GM19455 (cell line): ENCODE measurements at regions not wholly inside any gene's neighbourhood (a gene's known extent, or its start where the extent isn't known, plus 50 kb on each side); places are given as distances from the start of the nearest gene placed in this dataset.

ENCODE experiments used
- ATAC-seq: cut with Tn5 transposase; IDR thresholded peaks from one replicate; pipeline ENCODE4 v1.9.1; 2021; ENCODE audit not compliant: unreplicated experiment

DNA sequence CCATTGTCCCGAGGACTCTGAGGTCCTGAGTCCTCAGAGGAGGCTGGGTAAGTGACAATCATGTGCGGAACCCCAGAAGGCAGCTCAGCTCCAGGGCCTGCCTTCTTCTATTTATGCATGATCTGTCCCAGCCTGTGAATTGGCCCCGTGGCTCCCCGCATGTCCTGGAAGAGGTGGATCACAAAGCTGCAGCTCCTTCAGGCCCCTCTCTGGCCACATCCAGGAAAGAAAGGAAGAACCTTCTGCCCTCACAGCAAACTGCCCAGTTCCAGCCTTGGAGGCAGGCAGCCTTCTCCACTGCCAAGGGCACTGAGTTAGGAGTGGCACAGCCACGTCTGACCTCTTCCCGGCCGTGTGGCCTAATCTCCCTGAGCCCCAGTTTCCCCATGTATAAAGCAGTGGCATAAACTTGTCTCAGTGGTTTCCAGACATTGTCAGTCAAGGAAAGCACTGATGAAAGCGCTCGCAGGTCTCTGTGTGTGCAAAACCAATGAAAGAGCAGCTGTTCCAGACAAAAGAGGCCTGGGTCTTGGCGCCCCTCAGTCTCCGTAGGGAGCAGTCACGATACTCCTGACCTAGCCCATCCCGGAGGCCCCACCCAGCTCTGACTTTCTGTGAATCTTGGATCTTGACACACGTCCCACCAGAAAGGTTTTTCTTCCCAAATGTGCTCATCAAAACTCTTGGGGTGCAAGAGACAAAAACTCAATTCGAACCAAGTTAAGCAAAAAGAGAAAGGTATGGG is 497.3 kb downstream of the SHQ1 start:
- no peak for ATAC-seq

DNA sequence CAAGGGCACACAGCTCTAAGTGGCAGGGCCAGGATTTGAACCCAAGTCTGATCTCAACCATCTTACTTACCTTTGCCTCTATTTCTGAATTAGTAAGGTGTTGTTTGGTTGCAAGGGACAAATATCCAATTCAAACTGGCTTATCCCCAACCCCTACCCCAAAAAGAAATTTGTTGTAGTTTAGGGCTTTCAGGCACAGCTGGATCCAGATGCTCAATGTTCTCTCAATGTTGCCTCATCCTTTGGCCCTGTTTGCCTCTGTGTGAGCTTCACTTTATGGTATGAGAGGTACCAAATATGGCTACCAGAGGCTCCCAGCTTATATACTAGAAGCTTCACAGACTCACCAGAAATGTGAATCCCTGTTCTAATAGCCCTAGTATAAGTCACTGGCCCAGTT is 499.9 kb downstream of the SHQ1 start:
- ATAC-seq, result no peak

DNA sequence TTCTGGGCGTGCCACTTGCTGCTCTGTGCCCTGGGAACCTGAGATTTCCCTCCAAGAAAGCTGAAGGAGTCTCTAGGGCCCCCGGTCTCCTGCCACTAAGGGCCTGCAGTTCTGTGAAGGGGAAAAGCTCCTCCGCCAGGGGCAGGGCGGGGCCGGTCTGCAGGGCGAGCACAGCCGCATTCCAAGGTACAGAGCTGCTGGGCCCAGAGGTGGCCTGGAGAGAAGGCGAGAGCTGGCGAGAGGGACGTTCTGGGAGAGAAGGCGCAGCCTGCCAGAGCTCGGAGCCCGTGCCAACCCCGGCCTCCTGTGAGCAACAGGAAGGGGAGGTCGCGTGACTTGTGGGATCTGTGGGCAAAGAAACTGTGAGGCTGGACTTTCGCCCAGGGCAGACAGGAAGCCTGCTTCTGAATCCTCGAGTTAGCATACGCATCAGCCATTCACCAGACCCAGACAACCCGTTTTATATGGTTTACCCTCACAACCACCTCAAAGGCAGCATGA is 500.4 kb downstream of the SHQ1 start:
- ATAC-seq, result no peak

DNA sequence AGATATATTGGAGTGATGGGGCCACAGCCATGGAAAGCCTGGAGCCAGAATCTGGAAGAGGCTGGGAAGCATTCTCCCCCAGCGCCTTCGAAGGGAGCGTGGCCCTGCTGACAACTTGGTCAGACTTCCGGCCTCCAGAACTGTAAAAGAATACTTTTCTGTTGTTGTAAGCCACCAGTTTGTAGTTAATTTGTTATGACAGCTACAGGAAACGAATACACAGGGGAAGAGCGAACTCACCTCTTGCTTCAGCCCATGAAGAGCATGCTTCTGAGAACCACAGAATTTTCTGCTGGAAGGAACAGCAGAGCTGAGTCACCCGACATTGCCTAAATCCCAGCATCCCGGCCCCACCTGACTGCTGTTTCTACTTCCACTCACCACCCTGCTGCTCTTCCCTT is 501.7 kb downstream of the SHQ1 start:
- ATAC-seq, result no peak

DNA sequence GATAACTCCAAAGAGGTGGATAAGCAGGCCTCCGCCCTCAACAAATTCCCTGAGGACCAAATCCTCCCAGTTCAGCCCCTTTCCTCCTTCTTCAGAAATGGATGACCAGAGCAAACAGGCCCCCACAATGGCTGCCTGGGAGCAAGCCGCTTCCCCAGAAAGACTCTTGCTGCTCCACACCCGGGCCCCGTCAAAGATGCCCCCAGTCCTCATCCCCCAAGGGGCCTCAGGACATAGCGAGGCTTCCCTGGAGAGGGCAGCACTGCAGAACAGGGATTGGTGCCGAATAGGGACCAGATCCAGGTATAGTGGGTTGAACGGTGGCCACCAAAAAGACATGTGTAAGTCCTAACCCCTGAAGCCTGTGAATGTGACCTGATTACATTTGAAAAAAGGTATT is 502.3 kb downstream of the SHQ1 start:
- no peak for ATAC-seq

DNA sequence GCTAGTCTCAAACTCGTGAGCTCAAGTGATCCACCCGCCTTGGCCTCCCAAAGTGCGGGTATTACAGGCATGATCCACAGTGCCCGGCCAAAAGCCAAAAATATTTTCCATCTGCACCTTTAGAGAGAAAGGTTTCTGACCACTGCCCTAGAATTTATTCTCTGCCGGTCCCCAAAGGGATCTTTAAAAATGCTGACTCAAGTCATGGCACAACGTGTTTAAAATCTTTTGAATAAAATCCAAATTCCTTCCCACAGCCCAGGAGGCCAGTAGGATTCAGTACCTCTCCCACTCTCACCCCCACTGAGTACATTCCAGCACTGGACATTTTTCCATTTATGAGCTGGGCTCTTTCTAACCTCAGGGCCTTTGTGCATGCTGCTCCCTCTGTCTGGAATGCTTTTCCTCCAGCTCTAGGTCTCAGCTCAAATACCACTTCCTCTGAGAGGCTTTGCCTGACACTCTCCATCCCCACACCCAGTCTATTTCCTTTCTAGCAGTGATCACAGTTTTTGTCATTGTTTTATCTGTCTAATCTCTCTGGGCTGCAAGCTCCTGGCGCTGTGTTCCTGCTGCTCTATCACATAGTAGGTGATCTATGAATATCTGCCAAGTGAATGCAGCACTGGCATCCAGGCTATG is 502.9 kb downstream of the SHQ1 start:
- ATAC-seq, result no peak

DNA sequence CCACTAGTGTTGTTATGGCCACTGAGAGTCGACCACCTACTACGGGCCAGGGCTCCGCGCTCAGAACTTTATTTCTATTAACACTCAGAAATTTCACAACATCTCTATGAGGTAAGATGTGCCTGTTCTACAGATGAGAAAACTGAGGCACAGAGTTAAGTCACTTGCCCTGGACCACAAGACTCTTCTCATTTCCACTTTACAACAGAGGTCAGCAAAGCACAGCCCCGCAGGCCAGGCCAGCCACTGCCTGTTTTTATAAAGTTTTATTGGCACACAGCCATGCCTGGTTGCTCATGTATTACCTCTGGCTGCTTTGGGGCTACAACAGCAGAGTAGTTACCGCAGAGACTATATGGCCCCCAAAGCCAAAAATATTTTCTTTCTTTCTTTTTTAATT is 503.6 kb downstream of the SHQ1 start:
- no peak for ATAC-seq

DNA sequence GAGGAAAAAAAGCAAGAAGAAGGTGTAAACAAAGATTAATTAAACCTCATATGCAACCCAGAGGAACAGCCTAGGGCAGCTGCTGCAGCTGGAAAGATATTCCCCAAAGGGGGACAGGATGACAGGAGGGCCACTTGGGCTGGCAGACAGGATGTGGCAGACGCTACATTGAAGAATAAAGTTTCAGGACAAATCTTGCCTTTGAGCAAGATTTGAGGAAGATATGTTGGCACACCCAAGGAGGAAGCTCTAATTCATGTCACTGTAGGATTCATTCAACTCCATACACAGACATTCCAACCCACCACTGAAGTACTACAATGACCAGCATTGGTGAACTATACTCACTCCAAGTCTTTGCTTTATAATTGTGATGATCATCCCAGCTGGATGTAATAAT is 504.0 kb downstream of the SHQ1 start:
- no peak for ATAC-seq

DNA sequence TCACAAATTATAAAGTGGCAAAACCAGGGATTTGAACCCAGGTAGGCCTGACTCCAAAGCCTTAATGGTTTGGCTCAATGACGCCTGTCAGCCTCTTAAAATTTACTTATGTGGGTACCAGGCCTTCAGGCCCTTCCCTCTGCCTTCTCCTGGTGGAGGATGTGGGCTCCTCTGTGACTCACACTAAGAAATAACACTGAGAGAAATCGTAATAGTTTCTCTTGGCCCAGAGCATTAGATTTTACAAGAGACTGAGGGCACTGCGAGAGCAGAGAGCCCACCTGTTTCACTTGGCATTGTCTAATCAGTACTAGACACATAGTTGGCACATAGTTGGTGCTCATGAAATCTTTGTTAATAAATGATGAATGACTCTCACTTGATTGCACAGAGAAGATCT is 505.2 kb downstream of the SHQ1 start:
- ATAC-seq, result no peak

DNA sequence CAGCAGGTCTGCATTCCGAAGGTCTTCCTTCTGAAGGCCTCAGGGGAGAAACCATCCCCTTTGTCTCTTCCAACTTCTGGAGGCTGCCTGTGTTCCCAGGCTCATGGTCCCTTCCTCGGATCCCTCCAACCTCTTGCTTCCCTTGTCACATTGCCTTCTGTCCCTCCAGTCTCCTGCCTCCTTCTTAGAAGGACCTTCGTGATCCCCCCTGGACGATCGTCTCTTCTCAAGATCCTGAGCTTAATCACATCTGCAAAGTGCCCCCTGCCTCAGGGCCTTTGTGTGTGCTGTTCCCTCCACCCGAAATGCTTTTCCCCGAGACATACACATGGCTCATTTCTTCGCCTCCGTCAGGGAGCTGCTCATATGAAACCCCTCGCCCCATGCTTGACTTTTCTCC is 505.8 kb downstream of the SHQ1 start:
- ATAC-seq, result no peak

DNA sequence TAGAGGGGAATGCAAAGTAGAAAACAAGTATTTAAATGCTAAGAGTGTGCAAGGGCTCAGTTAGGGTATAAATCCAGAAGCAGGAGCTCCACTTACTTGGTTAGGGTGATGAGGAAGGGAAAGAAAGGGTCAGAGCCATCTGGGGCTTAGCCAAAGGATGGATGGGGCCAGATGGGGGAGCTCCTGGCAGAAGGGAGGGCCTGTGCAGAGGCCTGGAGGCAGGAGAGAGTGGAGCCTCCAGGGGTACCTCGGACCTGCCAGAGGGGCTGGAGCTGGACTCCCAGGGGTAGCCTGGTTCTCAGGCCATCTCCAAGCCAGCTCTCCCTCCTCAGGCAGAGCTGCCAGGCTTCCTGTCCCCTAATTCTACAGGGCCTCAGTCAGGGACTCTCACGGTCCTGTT is 506.3 kb downstream of the SHQ1 start:
- ATAC-seq, result no peak

DNA sequence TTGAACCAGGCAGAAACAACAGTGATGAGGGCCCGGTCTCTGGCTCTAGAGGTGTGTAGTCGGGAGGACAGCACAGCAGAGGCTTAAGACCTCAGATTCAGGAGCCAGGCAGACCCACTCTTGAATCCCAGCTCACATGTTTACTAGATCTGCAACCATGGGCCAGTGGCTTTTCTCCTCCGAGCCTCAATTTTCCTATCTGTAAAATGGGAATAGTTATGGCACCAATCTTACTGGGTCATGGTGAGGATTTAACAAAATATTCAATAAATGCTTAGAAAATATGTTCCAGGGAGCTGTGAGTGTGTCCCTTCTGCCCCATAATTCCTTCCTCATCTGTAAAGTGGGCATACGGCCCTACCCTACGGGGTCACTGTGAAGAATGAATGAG is 506.9 kb downstream of the SHQ1 start:
- no peak for ATAC-seq

DNA sequence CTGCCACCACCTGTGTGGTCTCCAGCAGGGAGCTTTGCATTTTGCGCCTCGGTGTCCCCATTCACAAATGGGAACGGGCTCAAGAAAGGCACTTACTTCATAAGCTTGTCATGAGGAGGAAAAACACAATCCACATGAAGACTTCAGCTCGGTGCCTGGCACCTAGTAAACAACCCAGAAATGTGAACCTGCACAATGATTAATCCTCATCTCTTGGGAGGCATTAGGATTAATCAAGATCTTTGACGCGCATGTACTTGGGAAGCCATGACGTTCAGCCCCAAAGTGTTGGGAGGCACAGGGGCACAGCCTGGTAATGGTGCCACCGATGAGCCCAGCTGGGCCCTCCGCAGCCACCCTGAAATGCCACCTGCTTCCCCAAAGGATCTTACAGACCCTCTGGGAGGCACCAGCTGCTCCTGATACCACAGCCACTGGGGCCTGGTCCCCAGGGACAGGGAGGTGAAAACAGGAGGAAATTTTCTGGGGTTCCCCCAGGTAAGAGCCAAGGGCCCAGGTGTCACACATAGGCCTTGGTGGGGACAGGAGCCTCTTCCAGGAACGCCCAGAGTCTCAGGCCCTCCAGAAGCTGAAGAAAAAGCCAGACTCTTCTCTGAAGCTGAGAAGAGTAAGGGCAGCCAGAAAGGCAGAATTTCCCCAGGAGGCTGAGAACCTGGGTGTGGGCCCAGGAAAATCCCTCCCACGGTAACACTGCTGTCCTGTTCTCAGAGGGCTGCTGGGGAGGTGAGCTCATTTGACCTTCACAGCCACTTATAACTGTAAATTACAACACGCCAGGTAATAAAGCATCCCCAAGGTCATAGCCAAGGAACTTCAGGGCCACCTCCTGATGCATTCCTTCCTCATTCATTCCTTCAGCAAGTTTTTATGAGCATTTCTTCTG is 507.5 kb downstream of the SHQ1 start:
- ATAC-seq, result no peak

DNA sequence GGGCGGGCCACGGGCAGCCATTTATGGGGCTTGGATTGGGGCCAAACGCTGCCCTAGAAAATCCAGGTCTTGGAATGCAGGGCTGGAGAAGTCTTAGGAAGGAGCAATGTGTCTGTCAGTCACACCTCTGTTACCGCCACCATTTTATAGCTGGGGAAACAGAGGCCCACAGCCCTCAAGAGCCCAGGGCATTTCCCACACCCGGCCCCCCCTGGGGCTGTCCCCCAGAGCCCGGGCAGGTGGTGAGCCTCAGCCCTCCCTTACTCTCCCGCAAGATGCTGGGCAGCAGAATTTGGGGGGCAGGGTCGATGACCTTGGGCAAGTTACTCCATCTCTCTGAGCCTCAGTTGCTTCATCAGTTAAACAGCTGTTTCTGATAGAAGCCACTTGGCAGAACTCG is 508.2 kb downstream of the SHQ1 start:
- ATAC-seq, result no peak

DNA sequence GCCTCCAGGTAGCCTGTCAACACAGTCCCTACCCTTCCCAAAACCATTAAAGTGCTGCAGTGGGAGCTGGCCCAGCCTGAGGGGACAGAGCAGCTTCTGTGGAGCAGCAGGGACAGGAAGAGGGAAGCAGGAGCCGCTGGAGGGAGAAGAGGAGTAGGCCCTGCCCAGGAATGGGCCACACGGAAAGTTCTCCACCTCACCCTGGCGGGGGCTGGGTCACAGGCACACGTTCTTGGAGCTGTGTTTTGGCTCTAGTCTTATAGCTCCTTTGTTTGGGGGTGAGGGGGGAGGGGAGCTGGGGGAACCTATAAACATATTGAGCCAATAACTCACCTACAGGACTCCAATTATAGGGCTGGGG is 508.6 kb downstream of the SHQ1 start:
- ATAC-seq, result no peak

DNA sequence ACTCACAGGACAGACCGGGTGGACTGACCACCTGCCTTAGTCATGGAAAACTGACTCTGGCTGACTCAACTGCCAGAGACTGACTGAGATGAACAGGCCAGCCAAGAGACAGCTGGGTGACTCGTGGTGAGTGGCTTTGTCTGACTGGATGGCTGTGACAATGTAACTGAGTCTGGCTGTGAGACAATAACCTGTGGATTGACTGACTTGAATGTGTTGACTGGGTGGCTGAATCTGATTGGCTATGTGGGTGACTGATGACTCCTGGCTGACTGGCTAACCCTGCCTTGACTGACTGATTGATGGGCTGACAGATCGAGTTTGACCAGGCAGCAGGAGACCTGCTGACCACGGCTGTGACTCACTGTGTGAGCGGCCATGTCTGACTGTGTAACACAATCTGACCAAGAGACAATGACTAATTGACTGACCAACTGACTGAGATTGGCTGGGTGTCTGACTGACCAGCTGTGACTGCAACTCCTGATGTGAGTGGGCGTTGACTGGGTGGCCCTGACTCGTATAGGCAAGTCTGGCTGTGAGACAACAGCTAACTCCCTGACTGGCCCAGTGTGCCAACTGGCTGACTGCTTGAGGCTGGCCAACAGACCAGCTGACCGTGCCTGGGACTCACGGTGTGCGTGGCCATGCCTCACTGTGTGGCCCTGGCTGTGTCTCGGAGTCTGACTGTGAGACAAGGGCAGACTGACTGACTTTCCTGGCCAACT is 509.1 kb downstream of the SHQ1 start:
- no peak for ATAC-seq

DNA sequence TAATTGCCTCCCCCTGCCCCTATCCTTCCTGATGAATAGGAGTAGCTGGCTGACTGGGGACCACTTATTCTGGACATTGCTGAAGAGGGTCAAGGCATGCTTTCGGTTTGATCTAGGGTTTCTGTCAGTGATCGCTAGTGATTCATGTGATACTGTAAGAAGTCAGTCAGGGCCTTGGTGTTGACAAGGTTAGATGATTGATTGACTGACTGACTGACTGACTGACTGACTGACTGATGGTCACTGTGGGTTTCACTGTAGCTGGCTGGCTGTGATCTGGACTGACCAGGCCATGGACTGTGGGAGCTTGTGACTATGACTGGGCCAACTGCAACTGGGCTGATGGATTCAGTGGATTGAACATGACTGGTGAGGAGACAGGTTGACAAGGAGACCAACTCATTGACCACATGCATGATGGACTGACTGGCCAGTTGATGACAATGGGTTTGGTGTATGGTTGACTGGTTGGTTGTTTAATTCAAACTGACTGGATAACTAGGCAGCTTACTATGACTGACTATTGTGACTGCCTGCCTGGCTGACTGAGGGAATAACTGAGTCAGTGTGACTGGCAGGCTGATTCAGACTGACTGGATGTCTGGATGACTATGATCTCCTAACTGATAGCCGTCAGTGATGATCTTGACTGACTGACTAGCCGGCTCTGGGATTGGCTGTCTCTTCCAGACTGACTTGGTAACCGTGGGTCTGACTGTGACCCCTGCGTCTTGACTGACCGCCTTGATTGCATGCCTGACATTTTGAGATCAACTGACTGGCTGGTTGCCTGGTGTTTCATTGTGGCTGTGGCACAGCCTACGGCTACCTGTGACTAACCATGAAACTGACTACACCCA is 509.9 kb downstream of the SHQ1 start:
- ATAC-seq, result no peak

DNA sequence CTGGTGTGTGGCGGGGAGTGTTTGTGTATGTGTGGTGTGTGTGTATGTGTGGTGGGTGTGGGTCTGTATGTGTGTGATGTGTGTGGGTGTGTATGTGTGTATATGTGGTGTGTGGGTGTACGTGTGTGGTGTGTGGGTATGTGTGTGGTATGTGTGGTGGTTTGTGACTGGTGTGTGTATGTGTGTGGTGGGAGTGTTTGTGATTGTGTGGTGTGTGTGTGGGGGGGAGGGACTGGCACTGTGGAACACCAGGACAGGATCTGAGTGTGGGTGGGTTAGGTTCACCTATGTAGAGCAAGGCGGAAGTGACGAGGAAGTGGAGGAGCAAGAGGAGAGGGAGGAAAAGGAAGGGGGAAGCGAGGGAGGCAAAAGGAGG is 510.8 kb downstream of the SHQ1 start:
- no peak for ATAC-seq

DNA sequence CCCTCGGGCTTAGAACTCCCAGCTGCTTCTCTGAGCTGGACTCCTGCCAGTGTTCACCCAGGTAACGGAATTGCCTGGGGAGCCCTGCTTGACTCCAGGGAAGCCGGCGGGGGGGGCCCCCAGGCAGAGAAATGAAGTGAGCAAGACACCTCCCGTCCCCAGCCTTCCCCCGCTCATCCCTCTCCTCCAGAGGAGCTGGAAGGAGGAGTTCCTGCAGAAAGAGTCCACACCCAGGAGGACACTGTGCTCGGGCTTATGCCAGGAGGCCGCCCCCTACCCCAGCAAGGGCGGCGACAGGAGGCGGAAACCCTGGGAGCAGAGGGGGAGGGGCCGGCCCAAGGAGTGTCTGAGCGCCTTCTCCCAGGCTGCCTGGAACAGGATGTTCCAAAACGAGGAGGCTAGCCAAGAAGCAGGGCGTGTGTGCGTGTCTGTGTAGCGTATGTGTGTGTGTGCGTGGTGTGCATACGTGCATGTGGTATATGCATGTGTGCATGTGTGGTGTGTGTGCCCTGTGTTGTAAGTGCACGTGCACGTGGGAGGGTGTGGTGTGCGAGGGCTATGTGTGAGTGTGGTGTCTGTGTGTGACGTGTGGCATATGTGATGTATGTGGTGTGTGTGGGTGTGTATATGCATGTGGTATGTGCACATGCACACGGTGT is 511.3 kb downstream of the SHQ1 start:
- ATAC-seq, result no peak

DNA sequence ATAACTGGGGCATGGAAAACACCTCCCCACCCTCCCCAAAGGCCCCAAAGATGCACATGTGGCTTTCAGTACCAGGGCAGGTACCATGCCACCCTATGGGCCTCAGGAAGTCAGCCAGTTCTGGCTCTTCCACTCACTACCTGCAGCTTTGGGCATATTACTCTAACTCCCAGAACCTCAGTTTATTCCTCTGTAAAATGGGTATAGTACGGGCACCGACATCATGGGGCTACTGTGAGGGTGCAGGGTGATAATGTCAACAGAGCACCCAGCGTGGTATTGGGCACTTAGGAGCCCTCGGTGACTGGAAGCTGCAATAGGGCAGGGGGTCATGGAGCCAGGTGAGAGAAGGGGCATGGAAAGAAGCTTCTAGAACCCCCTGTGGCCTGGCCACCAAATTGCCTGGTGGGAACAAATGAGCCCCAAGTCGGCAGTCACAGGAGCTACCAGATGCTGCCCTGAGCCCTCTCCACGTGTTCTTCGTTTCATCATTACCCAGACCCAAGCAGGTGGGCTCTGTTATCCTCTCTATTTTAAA is 512.1 kb downstream of the SHQ1 start:
- no peak for ATAC-seq
